ENCODE measurements at regions not wholly inside any gene's neighbourhood (a gene's known extent, or its start where the extent isn't known, plus 50 kb on each side); places are given as distances from the start of the nearest gene placed in this dataset.

GRCh38 chr3:168475704-168476103 is 380.0 kb upstream of the GOLIM4 start:
- Histone ChIP-seq H3K4me1 (ENCODE audit: control insufficient read depth, extremely low read depth, insufficient read depth, low read length) (no peaks in the 10 kb centered on the region), H3K9me1 (ENCODE audit: control insufficient read depth, extremely low read depth, insufficient read depth, low read length) (no peaks in the 10 kb centered on the region), H3K27ac (ENCODE audit: control insufficient read depth, insufficient read depth, low read length) (no peak overlapping the region), H3K79me2 (ENCODE audit: control insufficient read depth, insufficient read depth, low read length) (no peaks in the 10 kb centered on the region), H3K9me3 (ENCODE audit: control insufficient read depth, low read depth, low read length) (no peaks in the 10 kb centered on the region), H4K20me1 (ENCODE audit: control insufficient read depth, extremely low read depth, insufficient read depth, low read length) (no peaks in the 10 kb centered on the region), H2AFZ (ENCODE audit: control insufficient read depth, low read length) (no peak overlapping the region), H3K4me3 (ENCODE audit: control insufficient read depth in 2 of 3, extremely low read depth in 1 of 3, insufficient read depth in 2 of 3, low read depth in 1 of 3, low read length in 3 of 3) (no peak overlapping the region), H3K9ac (ENCODE audit: control insufficient read depth, extremely low read depth, insufficient read depth, low read length) (no peak overlapping the region), H3K27me3 (ENCODE audit: control insufficient read depth, extremely low read depth, insufficient read depth, low read length) (no peaks in the 10 kb centered on the region), H3K4me2 (ENCODE audit: control insufficient read depth, extremely low read depth, insufficient read depth, low read depth, low read length) (no peak overlapping the region), H3K36me3 (ENCODE audit: control insufficient read depth in 2 of 2, extremely low read depth in 1 of 2, insufficient read depth in 2 of 2, low read length in 2 of 2) (no peaks in the 10 kb centered on the region)
- TF ChIP-seq CTCF (optimal IDR thresholded peaks at IDR 0.05 in 1 of 3, IDR thresholded peaks at IDR 0.05 in 1 of 3, conservative IDR thresholded peaks at IDR 0.05 in 1 of 3; ENCODE audit: extremely low read depth in 1 of 3, insufficient read depth in 2 of 3, low read length in 3 of 3): no peak
- TF ChIP-seq EZH2 (IDR thresholded peaks at IDR 0.05; ENCODE audit: low read length): no peak
- DNase-seq (ENCODE audit: low read depth, low spot score): no peak
- no peak for FAIRE-seq
- dilution Hi-C loops (cut with MboI; ENCODE audit: extremely low pct_ligation_motif_present, low sequenced_read_pairs): no loop called here

- FAIRE-seq (no peak), DNase-seq (ENCODE audit: low read depth, low spot score) (no peak)
- Histone ChIP-seq H2AFZ (ENCODE audit: control insufficient read depth, low read length) (no peak overlapping the region), H3K9me1 (ENCODE audit: control insufficient read depth, extremely low read depth, insufficient read depth, low read length) (no peaks in the 10 kb centered on the region), H3K4me1 (ENCODE audit: control insufficient read depth, extremely low read depth, insufficient read depth, low read length) (no peaks in the 10 kb centered on the region), H3K36me3 (ENCODE audit: control insufficient read depth in 2 of 2, extremely low read depth in 1 of 2, insufficient read depth in 2 of 2, low read length in 2 of 2) (no peaks in the 10 kb centered on the region), H3K9me3 (ENCODE audit: control insufficient read depth, low read depth, low read length) (no peaks in the 10 kb centered on the region), H3K27ac (ENCODE audit: control insufficient read depth, insufficient read depth, low read length) (no peak overlapping the region), H3K9ac (ENCODE audit: control insufficient read depth, extremely low read depth, insufficient read depth, low read length) (no peak overlapping the region), H4K20me1 (ENCODE audit: control insufficient read depth, extremely low read depth, insufficient read depth, low read length) (no peaks in the 10 kb centered on the region), H3K4me3 (ENCODE audit: control insufficient read depth in 2 of 3, extremely low read depth in 1 of 3, insufficient read depth in 2 of 3, low read depth in 1 of 3, low read length in 3 of 3) (no peak overlapping the region), H3K27me3 (ENCODE audit: control insufficient read depth, extremely low read depth, insufficient read depth, low read length) (no peaks in the 10 kb centered on the region), H3K4me2 (ENCODE audit: control insufficient read depth, extremely low read depth, insufficient read depth, low read depth, low read length) (no peak overlapping the region), H3K79me2 (ENCODE audit: control insufficient read depth, insufficient read depth, low read length) (no peaks in the 10 kb centered on the region)
- dilution Hi-C loops (cut with MboI; ENCODE audit: extremely low pct_ligation_motif_present, low sequenced_read_pairs): no loop called here
- TF ChIP-seq CTCF (optimal IDR thresholded peaks at IDR 0.05 in 1 of 3, IDR thresholded peaks at IDR 0.05 in 1 of 3, conservative IDR thresholded peaks at IDR 0.05 in 1 of 3; ENCODE audit: extremely low read depth in 1 of 3, insufficient read depth in 2 of 3, low read length in 3 of 3) (no peak), EZH2 (IDR thresholded peaks at IDR 0.05; ENCODE audit: low read length) (no peak)
Observed at GRCh38 chr3:168473334-168473890, 377.7 kb upstream of the GOLIM4 start.

All from keratinocyte (primary cell).